ENCODE measurements at regions not wholly inside any gene's neighbourhood (a gene's known extent, or its start where the extent isn't known, plus 50 kb on each side); places are given as distances from the start of the nearest gene placed in this dataset.

DNA sequence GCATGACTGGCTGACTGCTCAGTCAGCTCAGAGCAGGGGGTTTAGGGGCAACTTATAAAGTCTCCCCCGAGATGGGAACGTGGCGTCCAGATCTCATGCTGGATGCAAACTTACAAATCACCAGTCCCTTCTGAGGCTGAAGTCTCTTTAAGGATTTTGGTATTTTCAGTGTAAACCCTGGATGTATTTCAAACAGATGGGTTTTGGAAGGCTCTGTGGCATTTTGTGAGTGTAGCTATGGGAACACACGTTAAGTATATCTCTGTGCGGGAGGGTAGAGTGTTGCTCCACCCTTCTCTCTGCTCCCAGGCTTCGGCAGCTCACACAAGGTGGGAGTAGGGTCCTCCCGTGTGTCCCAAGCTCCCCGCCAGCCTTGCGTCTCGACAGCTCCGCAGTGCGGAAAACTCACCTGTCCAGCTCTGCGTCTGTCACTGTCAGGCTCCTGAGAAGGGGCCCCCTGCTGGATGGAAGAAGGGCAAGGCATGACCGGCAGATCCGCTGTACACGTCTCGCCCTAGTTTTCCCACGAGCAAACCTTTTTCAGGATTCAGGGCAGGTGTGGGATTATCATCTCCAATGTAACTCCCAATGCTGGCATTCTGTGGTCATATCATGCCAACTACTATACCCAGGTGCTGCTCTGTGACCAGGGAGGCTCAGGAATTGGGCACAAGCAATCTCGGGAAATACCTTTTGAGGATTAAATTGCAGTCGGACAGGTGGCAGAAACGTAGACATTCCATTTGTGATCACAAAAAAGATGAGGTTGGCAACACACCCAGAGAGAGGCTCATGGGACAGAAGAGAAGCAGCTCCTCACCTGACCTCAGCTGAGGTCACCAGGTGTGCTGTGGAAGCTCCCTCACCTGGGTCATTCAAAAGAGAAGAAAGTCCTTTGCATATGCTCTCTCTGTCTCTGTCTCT, 313.9 kb upstream of the B3GAT1 start:
- no peak overlapping the region for H2BK15ac ChIP-seq (ENCODE audit: low read depth, low read length)
- H4K20me1 ChIP-seq (ENCODE audit: control insufficient read depth, insufficient read depth, insufficient read length): no peaks in the 10 kb centered on the region
- H3K14ac ChIP-seq (ENCODE audit: insufficient read depth, low read length): no peak overlapping the region
- no peaks in the 10 kb centered on the region for H3K9me3 ChIP-seq (ENCODE audit: control insufficient read depth, low read depth, low read length)
- H2BK5ac ChIP-seq (ENCODE audit: insufficient read length, low read length): no peak overlapping the region
- Mint-ChIP-seq H3K9me3 (no peaks in the 10 kb centered on the region), H3K27me3 (ENCODE audit: low read depth) (peaks cover 32% of the 10 kb centered on the region), H3K27ac (0 out of 7 replicates have a peak overlapping the region, but pooled peaks of 1 of the 3 experiments have one; percentile 44), H3K4me1 (peaks cover 54 to 61% of the 10 kb centered on the region in 2 experiments), H3K4me3 (no peak overlapping the region), H3K36me3 (ENCODE audit: insufficient read depth in 1 of 3, low read depth in 3 of 3) (no peaks in the 10 kb centered on the region)
- H3K4me1 ChIP-seq (ENCODE audit: insufficient read depth, low read length): 0 out of 2 replicates have a peak, but pooled peaks cover 2% of the 10 kb centered on the region
- TF ChIP-seq, protein P1, sequence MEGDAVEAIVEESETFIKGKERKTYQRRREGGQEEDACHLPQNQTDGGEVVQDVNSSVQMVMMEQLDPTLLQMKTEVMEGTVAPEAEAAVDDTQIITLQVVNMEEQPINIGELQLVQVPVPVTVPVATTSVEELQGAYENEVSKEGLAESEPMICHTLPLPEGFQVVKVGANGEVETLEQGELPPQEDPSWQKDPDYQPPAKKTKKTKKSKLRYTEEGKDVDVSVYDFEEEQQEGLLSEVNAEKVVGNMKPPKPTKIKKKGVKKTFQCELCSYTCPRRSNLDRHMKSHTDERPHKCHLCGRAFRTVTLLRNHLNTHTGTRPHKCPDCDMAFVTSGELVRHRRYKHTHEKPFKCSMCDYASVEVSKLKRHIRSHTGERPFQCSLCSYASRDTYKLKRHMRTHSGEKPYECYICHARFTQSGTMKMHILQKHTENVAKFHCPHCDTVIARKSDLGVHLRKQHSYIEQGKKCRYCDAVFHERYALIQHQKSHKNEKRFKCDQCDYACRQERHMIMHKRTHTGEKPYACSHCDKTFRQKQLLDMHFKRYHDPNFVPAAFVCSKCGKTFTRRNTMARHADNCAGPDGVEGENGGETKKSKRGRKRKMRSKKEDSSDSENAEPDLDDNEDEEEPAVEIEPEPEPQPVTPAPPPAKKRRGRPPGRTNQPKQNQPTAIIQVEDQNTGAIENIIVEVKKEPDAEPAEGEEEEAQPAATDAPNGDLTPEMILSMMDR (conservative IDR thresholded peaks at IDR 0.05): peak; percentile 65
- H3T11ph ChIP-seq (ENCODE audit: low read length): no peak overlapping the region
- no peak overlapping the region for H2BK12ac ChIP-seq (ENCODE audit: insufficient read length, low read depth, low read length)
- no peak overlapping the region for H3K27ac ChIP-seq (ENCODE audit: insufficient read length, low read depth, low read length)
- H3K18ac ChIP-seq (ENCODE audit: insufficient read length, low read depth, low read length): no peak overlapping the region
- no peak overlapping the region for H4K5ac ChIP-seq (ENCODE audit: insufficient read length, low read depth, low read length)
- no peaks in the 10 kb centered on the region for H3K79me1 ChIP-seq (ENCODE audit: insufficient read depth, low read depth, low read length, poor library complexity, severe bottlenecking)
- no peaks in the 10 kb centered on the region for H3K23me2 ChIP-seq (ENCODE audit: insufficient read length, low read depth, low read length, poor library complexity, severe bottlenecking)
- no peak overlapping the region for H3K4ac ChIP-seq (ENCODE audit: low read depth, low read length)
- no peak overlapping the region for H2BK120ac ChIP-seq (ENCODE audit: low read depth, low read length, poor library complexity, severe bottlenecking)
- no peak overlapping the region for H2AFZ ChIP-seq (ENCODE audit: low read length)
- no peak overlapping the region for H2AK5ac ChIP-seq (ENCODE audit: insufficient read length, low read length)
- H3K79me2 ChIP-seq (ENCODE audit: insufficient read depth, low read length): no peaks in the 10 kb centered on the region
- no peak overlapping the region for H3K9ac ChIP-seq (ENCODE audit: extremely low read depth, insufficient read length, low read length)
- H3K23ac ChIP-seq (ENCODE audit: insufficient read length, low read depth, low read length): no peak overlapping the region
- H3K27me3 ChIP-seq (ENCODE audit: insufficient read depth, low read length): no peaks in the 10 kb centered on the region
- H3K56ac ChIP-seq (ENCODE audit: insufficient read length, low read depth, low read length): no peak overlapping the region
- H2BK20ac ChIP-seq (ENCODE audit: low read depth, low read length, poor library complexity, severe bottlenecking): no peak overlapping the region
- no peak overlapping the region for H3K4me2 ChIP-seq (ENCODE audit: insufficient read depth, insufficient read length, low read length)
- no peak overlapping the region for H4K8ac ChIP-seq (replicated peaks; ENCODE audit: insufficient read length, low read depth, low read length)
- WGBS (ENCODE audit: extremely low coverage, insufficient read length, low lambda C conversion rate): no CpG with 5 or more reads among the region's 21 CpGs
- peak; percentile 71 for DNase-seq
- no peak overlapping the region for H4K91ac ChIP-seq (ENCODE audit: insufficient read length, low read depth, low read length)
